ENCODE measurements at regions not wholly inside any gene's neighbourhood (a gene's known extent, or its start where the extent isn't known, plus 50 kb on each side); places are given as distances from the start of the nearest gene placed in this dataset.

GRCh38 chr17:77854083-77854758 lies 104.3 kb upstream of the TNRC6C start:
- H3K4me1 ChIP-seq (ENCODE audit: control insufficient read depth, insufficient read depth, low read length), result no peaks in the 10 kb centered on the region
- no peak overlapping the region for H3K27ac ChIP-seq (ENCODE audit: low read depth, low read length)
- no peak overlapping the region for H3K9ac ChIP-seq (ENCODE audit: low read length)
- H3K4me3 ChIP-seq (ENCODE audit: low read length), result no peak overlapping the region
- H3K27me3 ChIP-seq (ENCODE audit: control insufficient read depth, insufficient read depth, low read length), result no peaks in the 10 kb centered on the region
- no peaks in the 10 kb centered on the region for H3K36me3 ChIP-seq (ENCODE audit: control insufficient read depth, insufficient read depth, low read length)

GRCh38 chr17:77854759-77855745 lies 103.5 kb upstream of the TNRC6C start:
- H3K27ac ChIP-seq (ENCODE audit: low read depth, low read length), result no peak overlapping the region
- H3K4me1 ChIP-seq (ENCODE audit: control insufficient read depth, insufficient read depth, low read length), result no peaks in the 10 kb centered on the region
- H3K27me3 ChIP-seq (ENCODE audit: control insufficient read depth, insufficient read depth, low read length), result no peaks in the 10 kb centered on the region
- H3K9ac ChIP-seq (ENCODE audit: low read length), result no peak overlapping the region
- no peak overlapping the region for H3K4me3 ChIP-seq (ENCODE audit: low read length)
- H3K36me3 ChIP-seq (ENCODE audit: control insufficient read depth, insufficient read depth, low read length), result no peaks in the 10 kb centered on the region

GRCh38 chr17:77856551-77857305 lies 101.8 kb upstream of the TNRC6C start:
- Histone ChIP-seq H3K36me3 (ENCODE audit: control insufficient read depth, insufficient read depth, low read length) (no peaks in the 10 kb centered on the region), H3K9ac (ENCODE audit: low read length) (no peak overlapping the region), H3K4me3 (ENCODE audit: low read length) (no peak overlapping the region), H3K27ac (ENCODE audit: low read depth, low read length) (no peak overlapping the region), H3K4me1 (ENCODE audit: control insufficient read depth, insufficient read depth, low read length) (no peaks in the 10 kb centered on the region), H3K27me3 (ENCODE audit: control insufficient read depth, insufficient read depth, low read length) (no peaks in the 10 kb centered on the region)

GRCh38 chr17:77857306-77857555 lies 101.3 kb upstream of the TNRC6C start:
- Histone ChIP-seq H3K36me3 (ENCODE audit: control insufficient read depth, insufficient read depth, low read length) (no peaks in the 10 kb centered on the region), H3K27ac (ENCODE audit: low read depth, low read length) (no peak overlapping the region), H3K4me1 (ENCODE audit: control insufficient read depth, insufficient read depth, low read length) (no peaks in the 10 kb centered on the region), H3K27me3 (ENCODE audit: control insufficient read depth, insufficient read depth, low read length) (no peaks in the 10 kb centered on the region), H3K9ac (ENCODE audit: low read length) (no peak overlapping the region), H3K4me3 (ENCODE audit: low read length) (no peak overlapping the region)

DNA sequence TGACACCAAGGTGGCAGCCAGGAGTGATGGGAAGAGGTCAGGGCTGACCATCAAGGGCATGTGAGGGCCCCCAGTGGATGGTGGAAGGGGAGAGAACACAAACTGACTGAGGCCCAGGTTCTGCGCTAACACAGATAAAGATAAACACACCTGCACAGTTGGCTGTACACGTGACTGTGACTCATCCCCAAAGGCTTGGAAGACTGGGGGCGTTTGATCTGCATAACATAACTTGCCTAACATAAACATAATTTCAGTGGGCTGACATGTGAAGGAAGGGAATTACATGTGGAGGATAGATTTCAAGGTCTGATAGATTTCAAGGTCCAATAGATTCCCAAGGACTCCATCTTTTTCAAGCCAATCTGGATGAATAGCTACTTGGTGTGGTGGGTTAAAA lies 100.9 kb upstream of the TNRC6C start:
- Histone ChIP-seq H3K36me3 (ENCODE audit: control insufficient read depth, insufficient read depth, low read length) (no peaks in the 10 kb centered on the region), H3K4me1 (ENCODE audit: control insufficient read depth, insufficient read depth, low read length) (no peaks in the 10 kb centered on the region), H3K9ac (ENCODE audit: low read length) (no peak overlapping the region), H3K27ac (ENCODE audit: low read depth, low read length) (no peak overlapping the region), H3K27me3 (ENCODE audit: control insufficient read depth, insufficient read depth, low read length) (no peaks in the 10 kb centered on the region), H3K4me3 (ENCODE audit: low read length) (no peak overlapping the region)

- H3K9ac ChIP-seq (ENCODE audit: low read length), result no peak overlapping the region
- no peaks in the 10 kb centered on the region for H3K36me3 ChIP-seq (ENCODE audit: control insufficient read depth, insufficient read depth, low read length)
- no peak overlapping the region for H3K27ac ChIP-seq (ENCODE audit: low read depth, low read length)
- H3K4me1 ChIP-seq (ENCODE audit: control insufficient read depth, insufficient read depth, low read length), result no peaks in the 10 kb centered on the region
- H3K4me3 ChIP-seq (ENCODE audit: low read length), result no peak overlapping the region
- H3K27me3 ChIP-seq (ENCODE audit: control insufficient read depth, insufficient read depth, low read length), result no peaks in the 10 kb centered on the region
Measured at GRCh38 chr17:77858291-77859034, 100.0 kb upstream of the TNRC6C start.

DNA sequence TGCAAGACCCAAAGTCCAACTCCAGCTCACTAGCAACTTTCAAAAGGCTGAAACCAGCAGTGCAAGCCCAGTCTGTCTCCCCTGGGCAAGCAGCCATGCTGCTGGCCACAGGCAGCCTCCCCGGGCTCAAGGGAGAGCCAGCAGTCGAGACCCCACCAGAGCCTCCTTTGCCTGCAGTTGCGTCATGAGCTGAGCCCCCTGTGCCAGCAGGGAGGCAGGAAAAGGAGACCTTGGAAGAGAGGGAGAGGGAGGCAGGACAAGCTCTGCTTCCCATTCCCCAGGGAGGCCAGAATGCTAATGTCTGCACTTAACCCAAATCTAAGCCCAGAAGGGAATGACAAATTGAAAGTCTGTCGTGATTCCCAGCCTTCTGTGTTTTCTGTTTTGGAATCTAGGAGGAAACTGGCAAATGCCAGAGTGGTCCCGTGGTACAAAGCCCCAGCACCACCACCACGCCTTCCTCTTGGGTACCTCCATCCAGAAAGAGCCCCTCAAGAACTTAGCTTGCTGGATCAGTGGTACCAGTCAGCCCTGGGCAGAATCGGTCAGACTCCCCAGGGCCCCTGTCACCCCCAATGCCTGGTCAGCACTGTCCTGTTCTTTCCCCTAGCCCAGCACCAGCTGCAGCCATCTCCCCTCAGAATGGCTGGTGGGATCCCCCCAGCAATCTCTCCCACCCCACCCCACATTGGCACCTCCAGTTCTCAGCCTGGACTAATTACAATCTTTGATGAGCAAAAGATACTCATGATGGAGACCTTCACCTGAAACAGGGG lies 99.3 kb upstream of the TNRC6C start:
- no peaks in the 10 kb centered on the region for H3K4me1 ChIP-seq (ENCODE audit: control insufficient read depth, insufficient read depth, low read length)
- H3K27ac ChIP-seq (ENCODE audit: low read depth, low read length), result no peak overlapping the region
- no peaks in the 10 kb centered on the region for H3K27me3 ChIP-seq (ENCODE audit: control insufficient read depth, insufficient read depth, low read length)
- H3K4me3 ChIP-seq (ENCODE audit: low read length), result no peak overlapping the region
- H3K36me3 ChIP-seq (ENCODE audit: control insufficient read depth, insufficient read depth, low read length), result no peaks in the 10 kb centered on the region
- H3K9ac ChIP-seq (ENCODE audit: low read length), result no peak overlapping the region

GRCh38 chr17:77861133-77861695 lies 97.3 kb upstream of the TNRC6C start:
- Histone ChIP-seq H3K36me3 (ENCODE audit: control insufficient read depth, insufficient read depth, low read length) (no peaks in the 10 kb centered on the region), H3K27me3 (ENCODE audit: control insufficient read depth, insufficient read depth, low read length) (no peaks in the 10 kb centered on the region), H3K9ac (ENCODE audit: low read length) (no peak overlapping the region), H3K27ac (ENCODE audit: low read depth, low read length) (no peak overlapping the region), H3K4me1 (ENCODE audit: control insufficient read depth, insufficient read depth, low read length) (no peaks in the 10 kb centered on the region), H3K4me3 (ENCODE audit: low read length) (no peak overlapping the region)

GRCh38 chr17:77861981-77862645 lies 96.4 kb upstream of the TNRC6C start:
- Histone ChIP-seq H3K36me3 (ENCODE audit: control insufficient read depth, insufficient read depth, low read length) (no peaks in the 10 kb centered on the region), H3K4me1 (ENCODE audit: control insufficient read depth, insufficient read depth, low read length) (no peaks in the 10 kb centered on the region), H3K4me3 (ENCODE audit: low read length) (no peak overlapping the region), H3K27me3 (ENCODE audit: control insufficient read depth, insufficient read depth, low read length) (no peaks in the 10 kb centered on the region), H3K9ac (ENCODE audit: low read length) (no peak overlapping the region), H3K27ac (ENCODE audit: low read depth, low read length) (no peak overlapping the region)

GRCh38 chr17:77862890-77863813 lies 95.4 kb upstream of the TNRC6C start:
- Histone ChIP-seq H3K4me1 (ENCODE audit: control insufficient read depth, insufficient read depth, low read length) (no peaks in the 10 kb centered on the region), H3K9ac (ENCODE audit: low read length) (no peak overlapping the region), H3K27me3 (ENCODE audit: control insufficient read depth, insufficient read depth, low read length) (no peaks in the 10 kb centered on the region), H3K36me3 (ENCODE audit: control insufficient read depth, insufficient read depth, low read length) (no peaks in the 10 kb centered on the region), H3K27ac (ENCODE audit: low read depth, low read length) (no peak overlapping the region), H3K4me3 (ENCODE audit: low read length) (no peak overlapping the region)
